Stimulated activated CD4-positive, alpha-beta T cell treated with anti-CD3 and anti-CD28 coated beads, Interleukin-15, amount 100 ng/mL, for 1 hour (primary cell): ENCODE measurements at regions not wholly inside any gene's neighbourhood (a gene's known extent, or its start where the extent isn't known, plus 50 kb on each side); places are given as distances from the start of the nearest gene placed in this dataset.

ENCODE experiments used
- DNase-seq, 2 donors: peaks; one replicate each; pipeline ENCODE4 v3.0.0-alpha.2; 2020; ENCODE audit warnings: low read depth in 1 of 2, low spot score in 1 of 2

DNA sequence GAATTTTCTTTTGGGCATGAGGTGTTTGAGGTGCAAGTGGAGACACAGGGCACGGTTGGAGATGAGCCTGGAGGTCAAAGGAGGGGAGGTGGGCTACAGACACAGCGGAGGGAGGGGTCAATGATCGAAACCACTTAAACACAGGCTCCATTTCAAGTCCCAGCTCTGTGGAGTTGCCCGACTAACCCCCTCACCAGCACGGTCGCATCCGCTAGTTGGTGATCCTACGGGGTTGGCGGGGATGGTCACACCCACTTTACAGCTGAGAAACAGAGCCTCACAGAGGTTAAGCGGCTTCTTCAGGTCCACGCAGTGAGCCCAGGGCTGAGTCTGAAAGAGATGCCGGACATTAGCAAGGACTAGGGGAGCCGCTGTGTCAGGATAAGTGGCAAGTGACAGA, 60.1 kb upstream of the RUNX3 start:
- no peak for DNase-seq

DNA sequence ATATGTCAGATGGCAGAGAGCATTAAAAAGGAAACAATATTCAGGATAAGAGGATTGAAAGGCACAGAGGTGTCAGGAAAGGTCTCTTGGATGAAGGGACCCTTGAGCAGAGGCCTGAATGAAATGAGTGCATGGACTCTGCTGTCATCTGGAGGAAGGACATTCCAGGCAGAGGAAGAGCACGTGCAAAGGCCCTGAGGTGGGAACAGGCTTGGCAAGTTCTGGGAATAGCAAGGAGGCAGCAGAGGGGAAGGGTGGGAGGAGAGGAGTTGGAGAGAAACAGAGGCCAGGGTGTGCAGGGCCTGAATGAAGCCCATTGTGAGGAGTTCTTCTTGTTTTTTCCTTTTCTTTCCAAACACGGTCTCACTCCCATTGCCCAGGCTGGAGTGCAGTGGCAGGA, 59.0 kb upstream of the RUNX3 start:
- DNase-seq = no peak

DNA sequence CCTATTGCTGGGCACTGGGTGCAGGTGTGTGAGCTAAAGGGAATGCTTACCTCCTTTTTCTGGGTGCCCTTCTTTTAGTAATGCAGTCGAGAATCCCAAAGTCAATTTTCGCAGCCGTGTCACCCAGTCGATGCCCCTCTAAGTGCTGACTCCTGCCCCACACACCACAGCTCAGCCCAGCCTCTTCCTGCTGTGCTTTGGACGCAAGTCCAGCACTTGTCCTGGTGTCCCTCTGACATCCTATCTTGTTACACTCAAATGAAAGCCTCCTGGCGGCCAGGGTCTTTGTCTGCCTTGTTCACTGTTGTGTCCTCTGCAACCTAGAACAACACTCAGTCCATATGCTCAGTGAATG, 58.5 kb upstream of the RUNX3 start:
- no peak for DNase-seq

DNA sequence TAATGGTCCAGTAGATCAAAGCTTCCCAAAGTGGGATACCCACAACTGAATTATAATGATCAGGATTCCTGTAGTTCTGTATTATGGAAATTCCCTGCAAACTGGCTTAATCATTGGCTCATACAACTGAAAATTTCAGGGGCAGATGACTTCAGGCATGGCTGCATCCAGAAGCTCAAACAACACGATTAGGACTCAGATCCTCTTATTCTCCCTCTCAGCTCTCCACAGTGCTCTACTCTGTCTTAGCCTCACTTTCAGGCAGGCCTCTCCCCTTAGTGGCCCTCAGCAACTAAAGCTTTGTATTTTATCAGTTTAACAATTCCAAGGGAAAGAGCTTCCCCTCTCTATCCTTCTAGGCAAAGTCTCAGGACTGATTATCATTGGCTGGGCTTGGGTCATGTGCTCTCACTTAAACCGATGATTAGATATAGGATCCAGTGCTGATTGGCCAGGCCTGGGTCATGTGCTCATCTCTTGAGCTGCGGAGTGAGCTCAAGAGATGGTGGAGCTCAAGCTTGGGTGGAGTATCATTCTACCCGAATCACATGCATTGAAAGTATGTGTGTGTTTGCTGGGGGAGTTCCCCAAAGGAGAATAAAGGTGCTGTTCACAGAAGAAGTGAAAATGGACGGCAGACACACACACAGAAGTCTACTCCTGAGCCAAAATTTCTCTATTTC, 57.9 kb upstream of the RUNX3 start:
- no peak for DNase-seq

DNA sequence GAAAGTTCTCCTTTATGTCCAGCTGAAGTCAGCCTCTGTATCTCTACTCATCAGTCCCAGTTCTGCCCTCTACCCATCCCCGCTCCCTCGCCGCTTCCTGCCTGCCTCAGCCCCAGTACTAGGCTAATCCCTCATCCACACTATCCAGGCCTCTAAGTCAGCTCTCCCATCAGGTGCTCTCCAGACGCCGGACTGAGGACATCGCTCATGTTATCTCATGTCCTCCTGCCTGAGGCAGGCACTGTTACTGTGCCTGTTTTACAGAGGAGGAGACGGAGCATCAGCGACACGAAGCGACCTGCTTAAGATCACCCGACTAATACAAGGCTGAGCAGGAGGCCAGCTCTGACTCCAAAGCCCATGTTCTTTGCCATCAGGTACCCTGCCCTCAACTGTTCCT, 57.3 kb upstream of the RUNX3 start:
- no peak for DNase-seq

DNA sequence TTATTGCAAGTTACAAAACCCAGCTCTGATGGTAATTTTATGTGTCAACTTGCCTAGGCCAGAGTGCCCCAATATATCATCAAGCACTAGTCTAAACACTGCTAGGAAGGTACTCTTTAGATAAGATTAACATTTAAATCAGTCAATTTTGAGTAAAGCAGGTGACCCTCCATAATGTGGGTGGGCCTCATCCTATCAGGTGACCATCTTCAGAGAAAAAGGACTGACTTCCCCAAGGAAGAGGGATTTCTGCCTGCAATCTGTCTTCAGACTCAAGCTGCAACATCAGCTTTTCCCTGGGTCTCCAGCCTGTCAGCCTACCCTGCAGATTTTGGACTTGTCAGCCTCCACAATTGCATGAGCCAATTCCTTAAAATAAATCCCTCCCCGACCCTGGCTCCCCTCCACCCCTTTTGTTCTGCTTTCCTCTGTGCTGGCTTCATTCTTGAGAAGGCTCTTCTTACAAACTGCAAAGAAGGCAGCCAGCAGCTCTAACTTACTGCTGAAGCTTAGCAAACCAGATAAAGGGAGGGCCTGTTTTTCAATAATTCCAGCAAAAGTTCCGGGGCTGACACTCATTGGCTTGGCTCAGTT, 56.4 kb upstream of the RUNX3 start:
- DNase-seq = no peak

DNA sequence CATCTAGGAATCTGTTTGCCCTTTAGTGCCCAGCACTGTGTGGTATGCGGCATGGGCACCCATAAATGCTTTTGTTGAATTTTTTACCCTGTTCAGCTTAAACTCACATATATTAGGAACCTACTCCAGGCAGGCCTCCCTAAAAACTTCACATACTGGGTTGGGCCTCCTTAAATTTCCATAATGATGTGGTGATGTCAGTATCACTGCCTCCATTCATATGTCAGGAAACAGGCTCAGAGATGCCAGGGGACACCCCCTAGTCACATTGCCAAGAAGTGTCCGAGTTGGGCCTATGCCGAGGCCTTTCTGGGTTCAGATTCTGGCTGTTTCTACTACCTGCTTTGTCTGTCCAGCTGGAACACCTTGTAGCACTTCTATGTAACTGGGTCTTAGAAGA, 55.7 kb upstream of the RUNX3 start:
- no peak for DNase-seq

DNA sequence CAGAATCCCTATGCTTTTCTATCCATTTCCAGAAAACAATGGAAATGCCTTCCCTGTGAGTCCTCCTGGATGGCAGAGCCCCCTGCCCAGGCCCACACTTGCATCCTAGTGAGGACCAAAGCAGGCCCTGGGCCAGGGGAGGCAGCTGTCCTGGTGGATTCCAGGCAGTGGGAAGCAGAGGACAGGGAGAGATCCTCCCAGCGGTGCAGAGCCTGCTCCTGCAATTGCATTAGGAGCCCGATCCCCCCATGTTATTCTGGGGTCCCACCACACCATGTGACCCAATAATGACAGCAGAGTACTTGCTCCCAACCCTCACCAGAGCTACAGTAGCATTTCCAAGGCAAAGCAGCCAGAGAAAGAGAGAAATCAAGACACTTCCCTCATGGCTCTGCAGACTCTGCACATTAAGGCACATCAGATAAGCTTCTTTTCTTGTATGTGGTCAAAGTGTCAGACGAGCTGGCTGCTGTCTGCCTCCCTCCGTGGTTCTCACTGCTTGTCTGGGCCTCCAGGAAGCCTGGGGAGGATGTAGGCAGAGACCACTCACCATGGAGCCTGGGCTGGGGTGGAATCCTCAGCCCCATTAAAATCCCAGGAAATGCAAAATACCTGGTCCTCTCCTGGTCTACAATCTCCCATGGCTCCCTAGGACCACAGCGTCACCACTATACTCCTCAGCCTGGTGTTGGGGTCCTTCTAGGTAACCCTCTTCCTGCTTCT, 54.9 kb upstream of the RUNX3 start:
- no peak for DNase-seq

DNA sequence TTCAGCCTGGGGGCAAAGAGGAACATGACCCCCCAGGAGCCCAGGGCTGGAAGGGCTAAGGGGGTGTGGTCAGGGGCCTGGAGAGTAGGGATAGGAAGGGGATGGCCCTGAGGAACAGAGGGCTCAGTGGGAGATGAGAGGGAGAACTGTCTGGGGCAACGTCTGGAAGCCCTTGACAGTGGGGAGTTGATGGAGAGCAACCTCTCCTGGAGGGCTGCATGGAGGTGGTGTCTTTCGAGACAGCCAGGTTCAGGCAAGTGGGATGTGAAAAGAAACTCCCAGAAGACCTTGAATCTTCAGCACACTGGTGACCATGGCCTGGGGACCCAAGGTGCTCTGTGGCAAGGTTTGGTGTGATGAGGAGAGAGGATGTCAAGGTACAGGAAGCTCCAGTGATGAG, 54.2 kb upstream of the RUNX3 start:
- DNase-seq = no peak

DNA sequence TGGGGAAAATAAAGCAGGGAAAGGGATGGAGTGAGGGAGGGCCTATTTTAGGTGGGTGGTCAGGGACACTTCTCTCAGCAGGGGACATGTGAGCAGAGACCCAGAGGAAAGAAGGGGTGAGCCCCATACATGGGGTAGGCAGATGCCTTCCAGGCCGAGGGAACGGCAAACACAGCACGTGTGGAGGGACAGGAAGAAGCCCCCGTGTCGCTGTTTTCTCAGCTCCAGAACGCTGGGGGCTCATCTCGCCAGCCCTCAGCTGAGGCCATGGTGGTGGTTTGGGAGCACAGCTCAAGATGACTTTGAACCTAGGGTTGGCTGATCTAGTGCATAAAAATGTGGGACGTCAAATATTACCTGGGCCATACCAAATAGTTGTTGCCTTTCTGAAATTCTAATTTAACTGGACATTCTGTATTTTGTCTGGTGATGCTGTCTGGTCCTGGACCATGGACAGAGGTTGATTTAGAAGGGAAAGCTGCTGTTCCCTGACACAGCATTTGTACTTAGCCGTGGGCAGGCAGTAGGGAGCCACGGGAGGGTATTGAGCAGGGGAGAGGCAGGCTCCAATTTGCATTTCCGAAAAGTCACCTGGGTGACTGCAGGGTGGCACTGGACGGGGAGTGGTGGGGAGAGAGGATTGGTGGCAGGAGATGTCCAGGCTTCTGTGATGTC, 53.1 kb upstream of the RUNX3 start:
- DNase-seq = no peak

DNA sequence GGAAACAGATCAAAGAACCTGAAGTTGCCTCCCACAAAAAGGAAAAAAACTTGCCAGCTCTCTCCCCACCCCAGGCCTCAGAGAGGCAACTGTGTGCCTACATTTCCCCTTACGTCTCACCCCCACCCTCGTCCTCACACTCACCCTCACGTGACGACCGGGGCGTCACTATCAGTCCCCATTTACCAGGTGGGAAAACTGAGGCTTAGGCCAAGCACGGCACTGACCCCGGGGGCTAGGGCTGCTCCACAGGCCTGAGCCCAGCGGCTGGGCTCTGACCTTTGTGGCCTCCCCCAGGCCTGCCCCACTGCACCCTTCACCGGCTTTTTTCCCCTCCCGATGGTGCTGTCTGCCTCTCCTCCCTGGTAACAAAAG, 51.5 kb upstream of the RUNX3 start:
- DNase-seq = no peak

DNA sequence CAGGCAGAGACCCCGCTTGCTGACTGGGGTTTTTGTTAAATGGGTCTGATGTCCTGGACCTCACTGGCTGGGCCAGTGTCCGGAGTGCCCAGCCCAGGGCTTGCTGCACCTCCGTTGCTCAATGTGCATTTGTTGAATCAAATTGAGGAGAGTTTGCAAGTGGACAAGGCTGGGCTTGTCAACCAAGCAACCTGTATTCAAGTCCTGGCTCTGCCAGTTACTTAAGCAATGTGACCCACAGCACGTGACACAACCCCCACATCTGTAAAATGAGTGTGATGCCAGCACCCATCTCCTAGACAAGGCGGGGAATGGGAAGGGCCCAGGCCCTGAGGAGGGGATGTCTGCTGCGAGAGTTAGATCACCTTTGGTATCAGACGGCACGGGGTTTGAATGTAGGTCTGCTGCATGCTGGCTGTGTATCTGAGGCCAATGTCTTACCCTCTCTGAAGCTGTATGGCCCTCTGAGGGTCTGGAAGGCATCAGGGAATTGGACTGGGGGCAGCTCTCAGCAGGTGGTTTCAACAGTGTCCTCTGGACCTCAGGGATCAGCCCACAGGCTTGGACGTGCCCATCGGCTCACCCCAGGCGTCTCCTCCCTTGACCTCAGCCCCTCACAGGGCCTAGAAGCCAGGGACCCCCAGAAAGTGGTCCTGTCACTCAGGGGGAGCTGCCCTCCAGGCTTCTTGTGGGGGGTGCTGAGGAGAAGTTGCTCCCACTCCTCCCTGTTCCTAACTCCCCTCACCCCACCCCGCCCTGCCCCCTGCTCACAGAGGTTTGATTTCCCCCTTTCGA, 51.0 kb upstream of the RUNX3 start:
- DNase-seq = no peak
